HG02840 (cell line): ENCODE measurements at regions not wholly inside any gene's neighbourhood (a gene's known extent, or its start where the extent isn't known, plus 50 kb on each side); places are given as distances from the start of the nearest gene placed in this dataset.

Experiments used
- ATAC-seq: cut with Tn5 transposase; IDR thresholded peaks from one replicate; pipeline ENCODE4 v1.9.1; 2021; ENCODE audit warnings: mild to moderate bottlenecking, moderate library complexity, moderate number of reproducible peaks; ENCODE audit not compliant: unreplicated experiment, low FRiP score

GRCh38 chr6:15882345-15882744 is 219.5 kb upstream of the DTNBP1 start:
- ATAC-seq = no peak

DNA sequence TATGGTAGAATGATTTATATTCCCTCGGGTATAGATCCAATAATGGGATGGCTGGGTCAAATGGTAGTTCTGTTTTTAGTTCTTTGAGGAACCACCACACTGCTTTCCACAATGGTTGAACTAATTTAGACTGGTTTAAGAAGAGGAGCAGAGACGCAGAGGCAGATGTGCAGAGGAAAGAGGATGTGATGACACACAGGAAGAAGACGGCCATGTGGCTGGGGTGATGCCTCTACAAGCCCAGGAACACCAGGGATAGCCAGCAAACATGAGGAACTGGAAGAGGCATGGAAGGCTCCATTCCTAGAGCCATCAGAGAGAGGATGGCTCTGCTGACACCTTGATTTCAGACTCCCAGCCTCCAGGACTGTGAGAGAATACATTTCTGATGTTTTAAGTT is 218.3 kb upstream of the DTNBP1 start:
- ATAC-seq = no peak

DNA sequence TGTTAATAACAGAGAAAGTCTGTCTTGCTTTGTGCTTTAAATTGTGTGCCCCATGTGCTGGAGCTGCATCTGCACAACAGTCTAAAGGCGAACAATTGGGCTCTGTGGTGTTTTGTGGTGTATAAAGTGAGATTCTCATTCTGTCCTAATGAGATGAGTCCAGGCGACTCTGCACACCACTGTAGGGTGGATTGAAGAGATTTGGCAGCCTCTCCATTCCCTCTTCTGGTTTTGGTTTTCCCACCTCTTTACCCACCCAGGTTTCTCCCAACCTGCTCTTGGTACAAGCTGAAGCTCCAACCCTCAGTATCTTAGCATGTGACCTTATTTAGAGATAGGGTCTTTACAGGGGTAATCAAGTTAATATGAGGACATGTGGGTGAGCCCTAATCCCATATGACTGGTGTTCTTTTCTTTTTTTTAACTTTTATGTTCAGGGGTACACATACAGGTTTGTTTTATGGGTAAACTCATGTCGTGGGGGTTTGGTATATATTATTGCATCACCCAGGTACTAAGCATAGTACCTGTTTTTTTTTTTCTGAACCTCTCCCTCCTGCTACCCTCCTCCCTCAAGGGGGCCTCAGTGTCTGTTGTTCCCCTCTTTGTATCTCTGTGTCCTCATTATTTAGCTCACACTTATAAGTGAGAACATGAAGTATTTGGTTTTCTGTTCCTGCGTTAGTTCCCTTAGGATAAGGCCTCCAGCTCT is 217.6 kb upstream of the DTNBP1 start:
- no peak for ATAC-seq

DNA sequence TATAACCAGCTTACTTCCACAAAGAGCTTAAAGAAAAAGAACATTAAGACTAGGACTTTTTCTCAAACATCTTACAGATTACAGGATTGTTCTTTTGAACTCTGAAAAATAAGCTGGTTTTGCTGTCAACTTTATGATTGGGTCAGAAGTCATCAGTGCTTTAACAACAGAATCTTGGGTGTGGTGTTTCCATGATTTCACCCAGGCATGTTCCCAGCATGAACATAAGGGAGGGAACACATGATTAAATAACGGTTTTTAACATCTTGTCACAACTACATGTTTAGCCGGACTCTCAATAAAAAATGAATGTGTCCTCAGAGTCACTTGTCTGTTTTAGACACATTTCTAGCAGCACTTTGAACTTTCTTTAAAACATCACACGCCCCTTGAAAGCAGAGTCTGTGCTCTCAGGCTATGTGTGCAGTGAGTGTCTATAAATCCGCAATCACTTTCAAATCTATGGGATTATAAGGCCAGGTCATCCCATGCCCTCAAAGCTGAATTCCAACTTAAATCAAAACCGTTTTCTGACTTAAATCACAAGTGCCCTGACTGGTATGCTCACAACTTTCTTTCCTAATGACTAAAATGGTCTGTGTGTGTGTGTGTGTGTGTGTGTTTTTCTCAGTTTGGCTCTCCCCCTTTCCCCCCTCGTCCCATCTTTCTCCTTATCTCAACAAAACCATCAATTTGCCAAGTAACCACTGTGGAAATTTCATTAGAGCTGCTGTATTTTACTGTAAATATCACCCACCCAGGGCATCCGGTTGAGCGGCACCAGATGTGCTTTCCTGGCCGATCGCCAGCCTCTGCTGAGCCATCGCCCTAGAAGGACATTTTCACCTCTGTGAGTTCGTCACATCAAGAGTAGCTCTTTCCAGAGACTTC is 216.8 kb upstream of the DTNBP1 start:
- peak; percentile 55 for ATAC-seq

- no peak for ATAC-seq
Observed at GRCh38 chr6:15877231-15877630, 214.4 kb upstream of the DTNBP1 start.

- peak; percentile 63 for ATAC-seq
Observed at GRCh38 chr6:15876406-15876805, 213.6 kb upstream of the DTNBP1 start.

DNA sequence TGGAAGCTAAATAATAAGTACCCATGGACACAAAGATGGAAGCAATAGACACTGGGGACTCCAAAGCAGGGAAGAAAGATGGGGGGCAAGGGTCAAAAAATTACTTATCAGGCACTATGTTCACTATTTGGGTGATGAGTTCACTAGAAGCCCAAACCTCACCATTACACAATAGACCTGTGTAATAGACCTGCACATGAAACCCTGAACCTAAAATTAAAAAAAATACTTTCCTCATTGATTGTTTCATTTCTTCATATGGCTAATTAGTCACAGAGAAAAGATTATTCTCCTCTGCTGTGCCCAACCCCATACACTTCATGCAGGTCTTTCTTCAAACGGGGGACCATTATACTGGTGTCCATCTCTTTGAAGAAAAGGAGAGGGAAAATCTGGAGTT is 213.0 kb upstream of the DTNBP1 start:
- no peak for ATAC-seq

- ATAC-seq = no peak
Observed at GRCh38 chr6:15874821-15875220, 212.0 kb upstream of the DTNBP1 start.

DNA sequence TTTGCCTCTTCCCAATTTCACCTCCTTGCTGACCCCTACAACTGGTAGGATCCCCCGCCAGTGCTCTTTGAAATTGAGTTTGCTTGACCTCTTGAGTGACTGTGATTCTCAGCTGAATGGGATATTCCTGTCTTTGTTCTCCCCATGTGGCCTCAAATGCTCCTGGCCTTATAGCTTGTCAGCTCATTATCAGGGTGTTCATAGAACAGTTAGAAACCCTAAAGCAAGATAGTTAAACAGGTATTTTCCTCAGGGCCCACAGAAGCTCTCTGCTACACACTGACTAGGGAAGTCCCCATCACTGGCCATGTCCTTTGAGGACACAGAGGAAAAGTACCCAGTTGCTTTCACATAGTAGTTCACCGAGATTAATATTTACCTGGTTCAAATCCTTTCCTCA is 211.5 kb upstream of the DTNBP1 start:
- ATAC-seq = no peak

DNA sequence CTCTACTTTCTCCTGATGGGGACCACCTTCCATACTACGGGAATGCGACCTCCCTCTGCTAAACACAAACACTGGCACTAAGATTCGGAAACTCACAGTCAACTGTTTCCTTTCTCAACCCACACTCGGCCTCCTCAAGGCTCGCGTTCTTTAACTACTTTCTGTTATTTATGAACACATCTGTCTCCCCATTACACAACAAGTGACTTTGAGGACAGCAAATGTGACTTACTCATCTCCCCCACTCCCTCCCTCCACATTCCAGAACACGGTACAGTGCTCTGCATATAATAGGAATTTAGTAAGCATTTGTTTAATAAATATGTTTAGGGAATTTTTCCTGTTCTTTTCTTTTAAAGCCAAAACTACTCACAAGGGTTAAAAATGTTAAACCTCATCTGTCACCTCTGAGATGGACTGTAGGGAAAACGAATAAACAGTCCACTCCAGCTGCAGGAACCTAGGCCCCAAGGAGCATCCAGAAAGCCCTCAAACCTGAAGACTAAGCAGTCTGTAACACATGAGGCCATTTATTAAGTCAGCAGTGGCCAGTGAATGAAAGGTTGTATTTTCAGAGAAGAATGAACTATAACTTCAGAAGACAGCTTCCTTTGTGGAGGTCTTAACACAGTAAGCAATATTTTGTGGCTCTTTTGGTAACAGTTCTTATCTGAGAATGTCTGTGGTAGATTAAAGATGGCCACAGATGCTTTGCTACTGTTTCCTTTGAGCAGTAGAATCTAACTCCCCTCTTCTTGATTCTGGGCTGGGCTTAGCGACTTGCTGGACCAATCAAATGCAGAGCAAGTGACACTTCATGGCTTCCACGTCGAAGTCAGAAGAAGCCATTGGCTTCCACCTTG is 209.6 kb upstream of the DTNBP1 start:
- no peak for ATAC-seq

- no peak for ATAC-seq
Observed at GRCh38 chr6:15871276-15871675, 208.4 kb upstream of the DTNBP1 start.

GRCh38 chr6:15870333-15871043 is 207.7 kb upstream of the DTNBP1 start:
- ATAC-seq = no peak

DNA sequence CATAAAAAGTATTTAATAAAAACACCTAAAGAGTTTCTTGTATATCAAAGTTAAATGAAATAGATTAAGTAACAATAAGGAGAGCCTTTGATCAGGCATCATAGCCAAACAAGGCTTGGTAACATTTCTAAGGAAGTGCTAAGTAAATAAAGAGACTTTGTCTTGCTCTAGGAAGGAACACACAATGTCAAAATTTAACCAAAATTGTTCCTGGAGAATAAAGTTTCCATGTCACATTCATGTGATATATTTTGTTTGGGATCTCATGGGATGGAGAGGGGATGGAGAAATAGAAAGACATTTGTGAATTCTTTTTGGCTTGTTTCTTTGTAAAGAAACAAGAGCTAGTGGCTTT is 201.9 kb upstream of the DTNBP1 start:
- ATAC-seq = no peak

DNA sequence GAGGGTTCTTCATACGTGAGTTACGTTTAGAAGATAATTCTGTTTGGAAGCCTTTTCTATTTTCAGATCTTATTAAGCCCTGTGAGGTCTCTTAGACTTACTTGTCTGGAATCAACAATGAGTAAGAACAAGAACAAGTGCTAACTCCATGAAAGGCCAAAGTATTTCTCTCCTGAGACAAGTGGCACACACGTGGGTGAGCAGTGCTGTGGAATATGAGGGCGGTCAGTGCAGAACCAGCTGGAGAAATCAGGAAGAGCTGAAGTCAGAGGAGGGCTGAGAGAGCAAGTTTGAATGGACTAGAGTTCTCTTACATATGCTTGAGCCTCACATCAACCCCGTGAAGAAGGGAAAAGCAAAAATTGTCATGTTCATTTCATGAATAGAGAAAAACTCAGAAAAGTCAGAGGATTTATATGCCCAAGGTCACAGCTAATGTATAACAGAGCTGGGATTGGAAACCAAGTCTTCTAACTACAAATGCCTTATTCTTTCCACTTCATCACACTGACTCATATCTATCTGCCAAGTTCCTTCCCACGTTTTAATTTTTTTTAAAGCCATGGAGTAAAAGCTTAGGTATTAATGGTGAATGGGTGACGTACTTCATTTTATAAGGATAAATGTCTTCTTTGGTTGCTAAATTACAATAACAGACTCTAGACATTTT is 201.3 kb upstream of the DTNBP1 start:
- ATAC-seq = no peak

- ATAC-seq = no peak
Observed at GRCh38 chr6:15862810-15863209, 200.0 kb upstream of the DTNBP1 start.

- no peak for ATAC-seq
Observed at GRCh38 chr6:15861486-15861885, 198.7 kb upstream of the DTNBP1 start.

- ATAC-seq = no peak
Observed at GRCh38 chr6:15854826-15855710, 192.2 kb upstream of the DTNBP1 start.

- ATAC-seq = no peak
Observed at GRCh38 chr6:15854378-15854777, 191.6 kb upstream of the DTNBP1 start.

- ATAC-seq = no peak
Observed at GRCh38 chr6:15853259-15853658, 190.4 kb upstream of the DTNBP1 start.
